Osteoblast (primary cell): ENCODE measurements at regions not wholly inside any gene's neighbourhood (a gene's known extent, or its start where the extent isn't known, plus 50 kb on each side); places are given as distances from the start of the nearest gene placed in this dataset.

Experiments used
- DNase-seq: peaks from one replicate; pipeline ENCODE4 v3.0.0; 2011; ENCODE audit warnings: low spot score, mixed read lengths; ENCODE audit not compliant: insufficient read length; ENCODE audit errors: missing footprints
- H2AFZ ChIP-seq: 2 replicates; pipeline ENCODE4 v1.6.0; 2011; ENCODE audit warnings: mild to moderate bottlenecking, low read length
- H3K27ac ChIP-seq: 2 replicates; pipeline ENCODE4 v1.5.1; 2011; ENCODE audit warnings: mild to moderate bottlenecking, low read depth, low read length, moderate library complexity
- H3K27me3 ChIP-seq: 2 replicates; pipeline ENCODE4 v1.6.0; 2012; ENCODE audit warnings: mild to moderate bottlenecking, control low read depth, inconsistent platforms, low read length, moderate library complexity; ENCODE audit not compliant: insufficient read depth
- H3K36me3 ChIP-seq: 2 replicates; pipeline ENCODE4 v1.5.1; 2011; ENCODE audit warnings: mild to moderate bottlenecking, low read length, control low read depth, moderate library complexity; ENCODE audit not compliant: insufficient read depth
- H3K4me1 ChIP-seq: 2 replicates; pipeline ENCODE4 v1.5.1; 2011; ENCODE audit warnings: mild to moderate bottlenecking, low read length, control low read depth, moderate library complexity; ENCODE audit not compliant: insufficient read depth
- H3K4me2 ChIP-seq: 2 replicates; pipeline ENCODE4 v1.6.0; 2011; ENCODE audit warnings: mild to moderate bottlenecking, low read length; ENCODE audit not compliant: insufficient read depth
- H3K4me3 ChIP-seq: fragments of 200-600 bp; sonication (generic); 3 replicates; pipeline ENCODE4 v1.5.1; 2012; ENCODE audit warnings: mild to moderate bottlenecking, low read length, inconsistent platforms; ENCODE audit not compliant: insufficient read depth
- H3K79me2 ChIP-seq: 2 replicates; pipeline ENCODE4 v1.6.0; 2012; ENCODE audit warnings: mild to moderate bottlenecking, low read length, control low read depth, inconsistent platforms; ENCODE audit not compliant: insufficient read depth
- H3K9me3 ChIP-seq: 2 replicates; pipeline ENCODE4 v1.5.1; 2011; ENCODE audit warnings: low read depth, low read length, control low read depth
- H4K20me1 ChIP-seq: 2 replicates; pipeline ENCODE4 v1.6.0; 2012; ENCODE audit warnings: mild to moderate bottlenecking, low read length, control low read depth; ENCODE audit not compliant: insufficient read depth
- TF ChIP-seq, protein P1 (sequence below): IDR thresholded peaks from 2 replicates; pipeline ENCODE4 v1.5.1; 2011; ENCODE audit warnings: mild to moderate bottlenecking, low read depth, low read length, moderate library complexity; ENCODE audit errors: extremely low read depth

GRCh38 chr5:106142116-106142515 is 1528.6 kb downstream of the EFNA5 start:
- DNase-seq, result no peak
- TF ChIP-seq, protein P1, sequence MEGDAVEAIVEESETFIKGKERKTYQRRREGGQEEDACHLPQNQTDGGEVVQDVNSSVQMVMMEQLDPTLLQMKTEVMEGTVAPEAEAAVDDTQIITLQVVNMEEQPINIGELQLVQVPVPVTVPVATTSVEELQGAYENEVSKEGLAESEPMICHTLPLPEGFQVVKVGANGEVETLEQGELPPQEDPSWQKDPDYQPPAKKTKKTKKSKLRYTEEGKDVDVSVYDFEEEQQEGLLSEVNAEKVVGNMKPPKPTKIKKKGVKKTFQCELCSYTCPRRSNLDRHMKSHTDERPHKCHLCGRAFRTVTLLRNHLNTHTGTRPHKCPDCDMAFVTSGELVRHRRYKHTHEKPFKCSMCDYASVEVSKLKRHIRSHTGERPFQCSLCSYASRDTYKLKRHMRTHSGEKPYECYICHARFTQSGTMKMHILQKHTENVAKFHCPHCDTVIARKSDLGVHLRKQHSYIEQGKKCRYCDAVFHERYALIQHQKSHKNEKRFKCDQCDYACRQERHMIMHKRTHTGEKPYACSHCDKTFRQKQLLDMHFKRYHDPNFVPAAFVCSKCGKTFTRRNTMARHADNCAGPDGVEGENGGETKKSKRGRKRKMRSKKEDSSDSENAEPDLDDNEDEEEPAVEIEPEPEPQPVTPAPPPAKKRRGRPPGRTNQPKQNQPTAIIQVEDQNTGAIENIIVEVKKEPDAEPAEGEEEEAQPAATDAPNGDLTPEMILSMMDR, result no peak
- no peaks in the 10 kb centered on the region for H3K79me2 ChIP-seq
- H3K9me3 ChIP-seq, result no peaks in the 10 kb centered on the region
- H3K36me3 ChIP-seq, result no peaks in the 10 kb centered on the region
- H3K4me2 ChIP-seq, result no peak overlapping the region
- H2AFZ ChIP-seq, result no peak overlapping the region
- H3K4me1 ChIP-seq, result no peaks in the 10 kb centered on the region
- no peak overlapping the region for H3K27ac ChIP-seq
- no peaks in the 10 kb centered on the region for H3K27me3 ChIP-seq
- H3K4me3 ChIP-seq, result no peak overlapping the region
- H4K20me1 ChIP-seq, result no peaks in the 10 kb centered on the region

DNA sequence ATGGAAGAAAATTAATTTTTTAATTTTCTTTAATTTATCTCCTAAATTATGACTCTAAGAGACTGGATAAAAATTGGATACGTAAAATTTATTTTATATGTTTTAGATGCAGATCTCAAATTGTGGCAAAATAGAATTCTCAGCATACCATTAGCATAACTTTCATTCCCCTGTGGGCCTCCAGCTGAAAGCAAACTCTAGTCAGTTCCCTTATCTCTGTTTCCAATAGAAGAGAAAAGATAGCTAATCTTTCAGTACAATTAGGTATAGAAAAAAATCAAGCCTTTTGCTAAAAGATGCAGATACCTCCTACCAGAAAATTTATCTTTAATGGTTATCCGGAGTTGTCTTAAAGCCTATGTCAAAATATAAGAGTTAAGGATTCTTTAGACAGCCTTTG is 1530.6 kb downstream of the EFNA5 start:
- TF ChIP-seq, protein P1, result no peak
- no peak for DNase-seq
- H2AFZ ChIP-seq, result no peak overlapping the region
- no peaks in the 10 kb centered on the region for H4K20me1 ChIP-seq
- no peaks in the 10 kb centered on the region for H3K9me3 ChIP-seq
- H3K27ac ChIP-seq, result no peak overlapping the region
- H3K4me3 ChIP-seq, result no peak overlapping the region
- no peaks in the 10 kb centered on the region for H3K4me1 ChIP-seq
- H3K36me3 ChIP-seq, result no peaks in the 10 kb centered on the region
- H3K27me3 ChIP-seq, result no peaks in the 10 kb centered on the region
- H3K79me2 ChIP-seq, result no peaks in the 10 kb centered on the region
- no peak overlapping the region for H3K4me2 ChIP-seq

DNA sequence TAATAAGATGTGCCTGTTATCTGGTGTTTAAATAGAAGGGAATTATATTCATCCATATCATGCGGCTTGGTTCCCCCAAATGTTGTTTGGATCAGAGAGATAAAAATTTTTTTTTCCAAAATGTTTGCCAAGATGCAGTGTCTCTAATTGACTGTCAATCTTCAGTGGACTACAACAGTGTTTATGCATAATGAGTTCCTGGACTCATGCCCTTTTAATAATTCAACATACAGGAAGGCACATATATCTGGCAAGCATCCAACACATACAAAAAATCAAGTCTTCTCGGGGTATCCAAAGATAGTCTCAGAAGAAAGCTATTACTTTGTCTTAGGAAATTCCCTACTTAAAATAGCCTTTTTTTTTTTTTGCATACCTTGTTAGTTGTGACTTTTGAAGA is 1534.7 kb downstream of the EFNA5 start:
- Histone ChIP-seq H4K20me1 (no peaks in the 10 kb centered on the region), H3K9me3 (no peaks in the 10 kb centered on the region), H3K4me2 (no peak overlapping the region), H3K27me3 (no peaks in the 10 kb centered on the region), H2AFZ (no peak overlapping the region), H3K79me2 (no peaks in the 10 kb centered on the region), H3K36me3 (no peaks in the 10 kb centered on the region), H3K4me3 (no peak overlapping the region), H3K4me1 (no peaks in the 10 kb centered on the region), H3K27ac (no peak overlapping the region)
- no peak for DNase-seq
- TF ChIP-seq, protein P1, result no peak

GRCh38 chr5:106135473-106135872 is 1535.3 kb downstream of the EFNA5 start:
- TF ChIP-seq, protein P1, result no peak
- H3K79me2 ChIP-seq, result no peaks in the 10 kb centered on the region
- H4K20me1 ChIP-seq, result no peaks in the 10 kb centered on the region
- H2AFZ ChIP-seq, result no peak overlapping the region
- no peak overlapping the region for H3K4me3 ChIP-seq
- H3K4me2 ChIP-seq, result no peak overlapping the region
- no peaks in the 10 kb centered on the region for H3K27me3 ChIP-seq
- no peak overlapping the region for H3K27ac ChIP-seq
- DNase-seq, result no peak
- no peaks in the 10 kb centered on the region for H3K4me1 ChIP-seq
- no peaks in the 10 kb centered on the region for H3K36me3 ChIP-seq
- no peaks in the 10 kb centered on the region for H3K9me3 ChIP-seq
